HuH-7.5 (cell line): ENCODE measurements at regions not wholly inside any gene's neighbourhood (a gene's known extent, or its start where the extent isn't known, plus 50 kb on each side); places are given as distances from the start of the nearest gene placed in this dataset.

ENCODE experiments used
- DNase-seq: peaks from one replicate; pipeline ENCODE4 v3.0.0; 2011; ENCODE audit warnings: low spot score

GRCh38 chr20:22315073-22315472 lies 269.3 kb downstream of the FOXA2 start:
- no peak for DNase-seq

- DNase-seq, result peak; percentile 27
Measured at GRCh38 chr20:22312744-22313346, 271.5 kb downstream of the FOXA2 start.

- DNase-seq, result no peak
Measured at GRCh38 chr20:22308934-22309333, 275.4 kb downstream of the FOXA2 start.

GRCh38 chr20:22307409-22307808 lies 277.0 kb downstream of the FOXA2 start:
- DNase-seq, result no peak

GRCh38 chr20:22305381-22305780 lies 279.0 kb downstream of the FOXA2 start:
- no peak for DNase-seq

GRCh38 chr20:22303523-22303922 lies 280.8 kb downstream of the FOXA2 start:
- DNase-seq, result peak; percentile 28

GRCh38 chr20:22302039-22302438 lies 282.3 kb downstream of the FOXA2 start:
- DNase-seq, result no peak

- DNase-seq, result no peak
Measured at GRCh38 chr20:22293886-22294285, 290.5 kb downstream of the FOXA2 start.

GRCh38 chr20:22289442-22289841 lies 294.9 kb downstream of the FOXA2 start:
- no peak for DNase-seq

- no peak for DNase-seq
Measured at GRCh38 chr20:22288957-22289356, 295.4 kb downstream of the FOXA2 start.

- DNase-seq, result no peak
Measured at GRCh38 chr20:22288156-22288555, 296.2 kb downstream of the FOXA2 start.

- no peak for DNase-seq
Measured at GRCh38 chr20:22285555-22285954, 298.8 kb downstream of the FOXA2 start.

- DNase-seq, result no peak
Measured at GRCh38 chr20:22282696-22283095, 301.7 kb downstream of the FOXA2 start.

GRCh38 chr20:22274330-22274729 lies 310.0 kb downstream of the FOXA2 start:
- DNase-seq, result no peak

GRCh38 chr20:22268675-22269074 lies 315.7 kb downstream of the FOXA2 start:
- no peak for DNase-seq

- DNase-seq, result no peak
Measured at GRCh38 chr20:22264917-22265316, 319.5 kb downstream of the FOXA2 start.

- DNase-seq, result no peak
Measured at GRCh38 chr20:22260506-22260905, 323.9 kb downstream of the FOXA2 start.

- no peak for DNase-seq
Measured at GRCh38 chr20:22257912-22258311, 326.5 kb downstream of the FOXA2 start.

GRCh38 chr20:22248051-22248667 lies 336.2 kb downstream of the FOXA2 start:
- peak; percentile 22 for DNase-seq

GRCh38 chr20:22245139-22245538 lies 339.2 kb downstream of the FOXA2 start:
- no peak for DNase-seq

GRCh38 chr20:22243067-22243466 lies 341.3 kb downstream of the FOXA2 start:
- DNase-seq, result no peak

- no peak for DNase-seq
Measured at GRCh38 chr20:22241609-22242008, 342.8 kb downstream of the FOXA2 start.

- DNase-seq, result no peak
Measured at GRCh38 chr20:22232923-22233322, 351.4 kb downstream of the FOXA2 start.

GRCh38 chr20:22232473-22232872 lies 351.9 kb downstream of the FOXA2 start:
- DNase-seq, result no peak
